ENCODE measurements at regions not wholly inside any gene's neighbourhood (a gene's known extent, or its start where the extent isn't known, plus 50 kb on each side); places are given as distances from the start of the nearest gene placed in this dataset.

DNA sequence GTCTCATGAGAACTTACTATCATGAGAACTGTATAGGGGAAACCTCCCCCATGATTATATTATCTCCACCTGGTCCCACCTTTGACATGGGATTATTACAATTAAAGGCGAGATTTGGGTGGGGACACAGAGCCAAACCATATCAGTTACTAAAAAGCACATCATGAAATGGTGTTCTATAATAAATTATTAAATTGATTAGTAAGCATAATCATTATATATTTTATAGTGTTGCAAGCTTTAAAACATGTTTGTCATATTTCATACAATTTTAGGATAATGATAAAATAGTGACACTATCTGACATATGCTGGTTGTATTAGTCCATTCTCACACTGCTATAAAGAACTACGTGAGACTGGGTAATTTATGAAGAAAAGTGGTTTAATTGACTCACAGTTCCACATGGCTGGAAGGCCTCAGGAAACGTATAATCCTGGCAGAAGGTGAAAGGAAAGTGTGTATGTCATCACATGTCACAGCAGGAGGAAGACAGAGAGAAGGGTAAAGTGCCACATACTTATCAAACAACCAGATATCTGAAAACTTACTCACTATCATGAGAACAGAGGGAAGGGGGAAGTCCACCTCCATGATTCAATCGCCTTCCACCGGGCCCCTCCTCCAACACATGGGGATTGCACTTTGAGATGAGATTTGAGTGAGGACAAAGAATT lies 539.2 kb upstream of the OLFM3 start:
- Histone ChIP-seq H4K91ac (ENCODE audit: insufficient read length, low read depth, low read length) (no peak overlapping the region), H3K23me2 (ENCODE audit: insufficient read length, low read depth, low read length, poor library complexity, severe bottlenecking) (no peaks in the 10 kb centered on the region), H2AK5ac (ENCODE audit: insufficient read length, low read length) (no peak overlapping the region), H3K4ac (ENCODE audit: low read depth, low read length) (no peak overlapping the region), H2BK120ac (ENCODE audit: low read depth, low read length, poor library complexity, severe bottlenecking) (no peak overlapping the region), H3K27me3 (ENCODE audit: insufficient read depth, low read length) (no peaks in the 10 kb centered on the region), H3K27ac (ENCODE audit: insufficient read length, low read depth, low read length) (no peak overlapping the region), H3K4me2 (ENCODE audit: insufficient read depth, insufficient read length, low read length) (no peak overlapping the region), H2AFZ (ENCODE audit: low read length) (no peak overlapping the region), H2BK15ac (ENCODE audit: low read depth, low read length) (no peak overlapping the region), H3K4me1 (ENCODE audit: insufficient read depth, low read length) (no peaks in the 10 kb centered on the region), H4K8ac (replicated peaks; ENCODE audit: insufficient read length, low read depth, low read length) (no peak overlapping the region), H3T11ph (ENCODE audit: low read length) (no peak overlapping the region), H3K9ac (ENCODE audit: extremely low read depth, insufficient read length, low read length) (no peak overlapping the region), H2BK20ac (ENCODE audit: low read depth, low read length, poor library complexity, severe bottlenecking) (no peak overlapping the region), H2BK12ac (ENCODE audit: insufficient read length, low read depth, low read length) (no peak overlapping the region), H2BK5ac (ENCODE audit: insufficient read length, low read length) (no peak overlapping the region), H3K79me1 (ENCODE audit: insufficient read depth, low read depth, low read length, poor library complexity, severe bottlenecking) (no peaks in the 10 kb centered on the region), H3K9me3 (ENCODE audit: control insufficient read depth, low read depth, low read length) (no peaks in the 10 kb centered on the region), H3K79me2 (ENCODE audit: insufficient read depth, low read length) (no peaks in the 10 kb centered on the region), H3K23ac (ENCODE audit: insufficient read length, low read depth, low read length) (no peak overlapping the region), H3K18ac (ENCODE audit: insufficient read length, low read depth, low read length) (no peak overlapping the region), H4K5ac (ENCODE audit: insufficient read length, low read depth, low read length) (no peak overlapping the region), H4K20me1 (ENCODE audit: control insufficient read depth, insufficient read depth, insufficient read length) (no peaks in the 10 kb centered on the region), H3K14ac (ENCODE audit: insufficient read depth, low read length) (no peak overlapping the region), H3K56ac (ENCODE audit: insufficient read length, low read depth, low read length) (no peak overlapping the region)
- H3K27me3 Mint-ChIP-seq (ENCODE audit: low read depth): no peaks in the 10 kb centered on the region; the same call in 1 of the 2 replicates
- H3K4me1 Mint-ChIP-seq: no peaks in the 10 kb centered on the region
- no peak overlapping the region; a peak in 1 of 7 replicates for H3K27ac Mint-ChIP-seq
- DNase-seq: no peak
- H3K9me3 Mint-ChIP-seq: peaks cover 2 to 3% of the 10 kb centered on the region in 2 experiments; a peak in 2 of 5 replicates
- no peaks in the 10 kb centered on the region; a peak in 1 of 7 replicates for H3K36me3 Mint-ChIP-seq (ENCODE audit: insufficient read depth in 1 of 3, low read depth in 3 of 3)
- no CpG with 5 or more reads among the region's 5 CpGs for WGBS (ENCODE audit: extremely low coverage, insufficient read length, low lambda C conversion rate)
- TF ChIP-seq, protein P1, sequence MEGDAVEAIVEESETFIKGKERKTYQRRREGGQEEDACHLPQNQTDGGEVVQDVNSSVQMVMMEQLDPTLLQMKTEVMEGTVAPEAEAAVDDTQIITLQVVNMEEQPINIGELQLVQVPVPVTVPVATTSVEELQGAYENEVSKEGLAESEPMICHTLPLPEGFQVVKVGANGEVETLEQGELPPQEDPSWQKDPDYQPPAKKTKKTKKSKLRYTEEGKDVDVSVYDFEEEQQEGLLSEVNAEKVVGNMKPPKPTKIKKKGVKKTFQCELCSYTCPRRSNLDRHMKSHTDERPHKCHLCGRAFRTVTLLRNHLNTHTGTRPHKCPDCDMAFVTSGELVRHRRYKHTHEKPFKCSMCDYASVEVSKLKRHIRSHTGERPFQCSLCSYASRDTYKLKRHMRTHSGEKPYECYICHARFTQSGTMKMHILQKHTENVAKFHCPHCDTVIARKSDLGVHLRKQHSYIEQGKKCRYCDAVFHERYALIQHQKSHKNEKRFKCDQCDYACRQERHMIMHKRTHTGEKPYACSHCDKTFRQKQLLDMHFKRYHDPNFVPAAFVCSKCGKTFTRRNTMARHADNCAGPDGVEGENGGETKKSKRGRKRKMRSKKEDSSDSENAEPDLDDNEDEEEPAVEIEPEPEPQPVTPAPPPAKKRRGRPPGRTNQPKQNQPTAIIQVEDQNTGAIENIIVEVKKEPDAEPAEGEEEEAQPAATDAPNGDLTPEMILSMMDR (conservative IDR thresholded peaks at IDR 0.05): no peak
- H3K4me3 Mint-ChIP-seq: no peak overlapping the region; a peak in 1 of 5 replicates
